WERI-Rb-1 (cell line): ENCODE measurements at regions not wholly inside any gene's neighbourhood (a gene's known extent, or its start where the extent isn't known, plus 50 kb on each side); places are given as distances from the start of the nearest gene placed in this dataset.

ENCODE experiments used
- DNase-seq: peaks from one replicate; pipeline ENCODE4 v3.0.0-alpha.2; 2020
- H3K27ac ChIP-seq: fragments of 250-450 bp; sonication (Bioruptor Pico); 2 replicates; pipeline ENCODE4 v1.5.1; 2020; ENCODE audit warnings: mild to moderate bottlenecking, moderate library complexity
- H3K27me3 ChIP-seq: fragments of 250-450 bp; sonication (Bioruptor Pico); 2 replicates; pipeline ENCODE4 v1.5.1; 2021; ENCODE audit warnings: mild to moderate bottlenecking, low read depth, moderate library complexity; ENCODE audit not compliant: insufficient read depth, severe bottlenecking
- H3K36me3 ChIP-seq: fragments of 250-450 bp; sonication (Bioruptor Pico); 2 replicates; pipeline ENCODE4 v1.5.1; 2020; ENCODE audit warnings: mild to moderate bottlenecking, moderate library complexity
- H3K4me3 ChIP-seq: 2 replicates; pipeline ENCODE4 v1.5.1; 2011; ENCODE audit warnings: low read depth, mild to moderate bottlenecking, control low read depth, low read length
- H3K9me3 ChIP-seq: fragments of 250-450 bp; sonication (Bioruptor Pico); 2 replicates; pipeline ENCODE4 v1.5.1; 2021; ENCODE audit warnings: mild to moderate bottlenecking, moderate library complexity; ENCODE audit not compliant: severe bottlenecking
- TF ChIP-seq, protein P1 (sequence below): IDR thresholded peaks from 2 replicates; pipeline ENCODE4 v1.5.1; 2011; ENCODE audit warnings: low read depth, mild to moderate bottlenecking, control low read depth, inconsistent platforms, low read length

DNA sequence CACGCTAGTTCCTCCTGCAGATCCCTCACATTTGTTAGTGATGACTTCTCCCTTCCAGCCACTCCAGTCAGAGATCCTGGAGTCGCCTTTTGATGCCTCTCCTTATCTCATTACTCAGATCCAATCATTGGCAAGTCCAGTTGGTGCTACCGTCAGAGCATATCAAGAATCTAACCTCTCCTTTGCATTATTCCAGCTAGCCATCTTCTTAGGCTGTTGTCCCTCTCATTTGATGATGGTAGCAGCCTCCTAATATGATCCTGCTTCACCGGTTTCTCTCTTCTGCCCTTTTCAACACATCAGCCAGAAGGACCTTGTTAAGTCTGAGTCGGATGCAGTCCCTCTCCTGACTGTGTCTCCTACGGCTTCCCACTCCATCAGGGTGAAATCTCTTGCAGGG is 305.6 kb downstream of the THBS2 start:
- Histone ChIP-seq H3K27ac (no peak overlapping the region), H3K4me3 (no peak overlapping the region), H3K9me3 (no peaks in the 10 kb centered on the region), H3K36me3 (no peaks in the 10 kb centered on the region), H3K27me3 (no peaks in the 10 kb centered on the region)
- DNase-seq = no peak
- TF ChIP-seq, protein P1, sequence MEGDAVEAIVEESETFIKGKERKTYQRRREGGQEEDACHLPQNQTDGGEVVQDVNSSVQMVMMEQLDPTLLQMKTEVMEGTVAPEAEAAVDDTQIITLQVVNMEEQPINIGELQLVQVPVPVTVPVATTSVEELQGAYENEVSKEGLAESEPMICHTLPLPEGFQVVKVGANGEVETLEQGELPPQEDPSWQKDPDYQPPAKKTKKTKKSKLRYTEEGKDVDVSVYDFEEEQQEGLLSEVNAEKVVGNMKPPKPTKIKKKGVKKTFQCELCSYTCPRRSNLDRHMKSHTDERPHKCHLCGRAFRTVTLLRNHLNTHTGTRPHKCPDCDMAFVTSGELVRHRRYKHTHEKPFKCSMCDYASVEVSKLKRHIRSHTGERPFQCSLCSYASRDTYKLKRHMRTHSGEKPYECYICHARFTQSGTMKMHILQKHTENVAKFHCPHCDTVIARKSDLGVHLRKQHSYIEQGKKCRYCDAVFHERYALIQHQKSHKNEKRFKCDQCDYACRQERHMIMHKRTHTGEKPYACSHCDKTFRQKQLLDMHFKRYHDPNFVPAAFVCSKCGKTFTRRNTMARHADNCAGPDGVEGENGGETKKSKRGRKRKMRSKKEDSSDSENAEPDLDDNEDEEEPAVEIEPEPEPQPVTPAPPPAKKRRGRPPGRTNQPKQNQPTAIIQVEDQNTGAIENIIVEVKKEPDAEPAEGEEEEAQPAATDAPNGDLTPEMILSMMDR = no peak

DNA sequence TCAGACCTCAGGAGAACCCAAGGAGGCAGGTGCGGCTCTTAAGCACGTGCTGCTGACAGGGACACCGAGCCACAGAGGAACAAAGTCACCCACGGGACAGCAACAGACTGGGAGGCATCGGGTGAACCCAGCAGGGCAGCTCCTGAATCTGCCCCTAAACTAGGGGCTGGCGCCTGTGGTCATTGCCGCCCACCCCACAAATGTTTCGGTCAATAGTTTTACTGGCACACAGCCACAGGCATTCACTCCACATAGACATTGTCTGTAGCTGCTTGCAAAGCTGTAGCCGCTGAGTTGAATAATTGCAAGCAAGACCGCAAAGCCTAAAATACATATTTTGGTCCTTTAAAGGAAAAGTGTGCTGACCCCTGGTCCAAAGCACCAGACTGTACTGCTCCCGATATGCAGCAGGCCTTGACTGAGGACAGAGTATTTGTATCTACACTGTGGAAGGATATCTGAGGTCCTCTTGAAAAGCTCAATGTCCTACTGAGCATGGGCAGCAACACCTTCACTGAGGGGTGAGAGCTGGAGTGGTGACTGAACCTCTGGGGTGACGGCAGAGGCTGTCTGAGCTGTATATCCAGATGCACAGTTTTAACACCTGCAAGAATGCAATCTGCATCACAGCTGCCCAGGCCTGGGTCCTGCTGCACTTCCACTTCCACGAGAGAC is 310.3 kb downstream of the THBS2 start:
- Histone ChIP-seq H3K9me3 (no peaks in the 10 kb centered on the region), H3K4me3 (no peak overlapping the region), H3K27ac (no peak overlapping the region), H3K36me3 (no peaks in the 10 kb centered on the region), H3K27me3 (no peaks in the 10 kb centered on the region)
- no peak for DNase-seq
- TF ChIP-seq, protein P1 = no peak

DNA sequence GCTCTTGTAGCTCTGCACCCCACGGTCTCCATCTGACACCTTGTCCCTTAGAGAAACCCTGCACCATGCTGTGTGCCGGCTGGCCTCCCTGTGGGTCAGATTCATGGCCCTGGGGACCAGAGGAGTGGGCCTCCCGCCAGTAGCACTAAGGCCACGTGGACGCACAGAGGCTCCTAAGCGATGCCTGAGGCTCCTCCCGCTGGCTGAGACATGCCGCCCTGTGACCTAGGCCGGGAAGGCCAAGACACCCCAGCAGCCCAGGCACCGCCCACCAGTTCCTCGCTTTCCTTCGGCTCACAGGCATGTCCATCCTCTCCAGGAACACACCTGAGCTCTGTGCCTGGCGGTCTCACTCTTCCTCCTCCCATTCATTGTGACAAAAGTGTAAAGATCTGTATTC is 311.0 kb downstream of the THBS2 start:
- TF ChIP-seq, protein P1 = no peak
- Histone ChIP-seq H3K27me3 (no peaks in the 10 kb centered on the region), H3K4me3 (no peak overlapping the region), H3K27ac (no peak overlapping the region), H3K9me3 (no peaks in the 10 kb centered on the region), H3K36me3 (no peaks in the 10 kb centered on the region)
- no peak for DNase-seq

DNA sequence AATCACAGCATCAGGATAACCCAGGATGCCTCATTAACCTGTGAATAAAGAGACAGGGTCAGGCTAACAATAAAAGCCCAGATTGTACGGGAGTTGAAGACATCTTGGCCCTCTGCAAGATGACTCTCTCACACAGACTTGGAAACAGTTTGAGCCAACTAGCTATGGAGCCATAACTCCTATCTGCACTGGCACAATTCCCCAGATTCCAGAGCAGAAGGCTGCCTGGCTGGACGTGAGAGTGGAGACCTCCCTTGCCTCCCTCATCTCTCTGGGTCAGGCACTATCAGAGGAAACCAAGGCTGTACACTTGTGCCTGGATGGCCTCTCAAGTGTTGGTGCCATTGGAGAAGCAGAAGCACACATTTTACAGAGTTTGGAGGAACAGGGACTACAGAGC is 312.6 kb downstream of the THBS2 start:
- H3K9me3 ChIP-seq = no peaks in the 10 kb centered on the region
- no peaks in the 10 kb centered on the region for H3K27me3 ChIP-seq
- DNase-seq = no peak
- no peak overlapping the region for H3K4me3 ChIP-seq
- H3K36me3 ChIP-seq = no peaks in the 10 kb centered on the region
- TF ChIP-seq, protein P1 = no peak
- no peak overlapping the region for H3K27ac ChIP-seq

DNA sequence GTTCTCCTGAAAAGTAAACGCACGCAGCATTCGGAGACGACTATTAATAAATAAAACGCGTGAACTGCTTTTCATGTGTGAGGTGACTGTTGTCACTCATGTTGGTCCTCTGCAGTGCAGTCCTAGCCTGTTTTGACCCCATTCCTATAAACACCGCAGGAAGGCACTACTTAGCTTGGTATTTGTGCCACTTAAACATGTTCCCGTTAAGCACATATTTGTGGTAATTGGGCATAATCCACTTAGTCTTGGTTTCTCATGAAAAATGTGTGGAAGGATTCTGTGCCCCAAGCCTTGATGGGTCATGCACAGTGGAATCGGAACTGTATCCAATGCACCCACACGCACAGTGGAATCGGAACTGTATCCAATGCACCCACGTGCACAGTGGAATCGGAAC is 313.9 kb downstream of the THBS2 start:
- Histone ChIP-seq H3K27me3 (no peaks in the 10 kb centered on the region), H3K4me3 (no peak overlapping the region), H3K36me3 (no peaks in the 10 kb centered on the region), H3K27ac (no peak overlapping the region), H3K9me3 (no peaks in the 10 kb centered on the region)
- TF ChIP-seq, protein P1 = no peak
- DNase-seq = no peak

DNA sequence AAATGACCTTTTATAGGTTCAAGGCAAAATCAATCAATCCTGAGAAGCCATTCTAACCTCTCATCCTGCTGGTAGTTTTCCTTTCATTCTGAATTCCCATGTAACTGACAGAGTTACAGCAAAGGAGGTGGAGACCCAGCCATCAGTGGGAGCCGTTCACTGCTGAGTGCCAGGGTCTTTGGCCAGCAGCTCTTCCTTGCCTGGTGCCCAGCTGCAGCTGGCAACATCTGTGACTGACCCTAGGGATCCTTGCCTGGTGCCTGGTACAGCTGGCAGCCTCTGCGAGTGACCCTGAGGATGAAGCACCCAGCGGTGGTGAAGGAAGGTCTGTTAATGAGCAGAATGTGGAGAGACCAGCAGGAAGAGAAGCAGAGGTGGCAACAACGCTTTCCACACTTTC is 314.6 kb downstream of the THBS2 start:
- TF ChIP-seq, protein P1 = no peak
- Histone ChIP-seq H3K9me3 (no peaks in the 10 kb centered on the region), H3K36me3 (no peaks in the 10 kb centered on the region), H3K4me3 (no peak overlapping the region), H3K27me3 (no peaks in the 10 kb centered on the region), H3K27ac (no peak overlapping the region)
- no peak for DNase-seq
